D721Med (cell line): ENCODE measurements at regions not wholly inside any gene's neighbourhood (a gene's known extent, or its start where the extent isn't known, plus 50 kb on each side); places are given as distances from the start of the nearest gene placed in this dataset.

Experiments
- DNase-seq: peaks from one replicate; pipeline ENCODE4 v3.0.0; 2011; ENCODE audit warnings: low spot score; ENCODE audit not compliant: insufficient read length
- FAIRE-seq: peaks from 2 replicates; lab custom pipeline; 2011; peaks lifted over from hg19 to GRCh38; lab: Jason Lieb, UNC
- CTCF ChIP-seq: IDR thresholded peaks from 2 replicates; pipeline ENCODE4 v1.5.1; 2012; ENCODE audit warnings: mild to moderate bottlenecking, control low read depth; ENCODE audit not compliant: insufficient read depth; ENCODE audit errors: missing control alignments

- no peak for FAIRE-seq
- no peak for DNase-seq
Observed at GRCh38 chr1:193311226-193311948, 125.0 kb upstream of the B3GALT2 start.

GRCh38 chr1:193310564-193310963 is 124.2 kb upstream of the B3GALT2 start:
- FAIRE-seq (no peak), DNase-seq (no peak)
- no peak for TF ChIP-seq CTCF

More at GRCh38 chr1:193311226-193311948, 125.0 kb upstream of the B3GALT2 start:
- TF ChIP-seq CTCF = no peak

- no peak for FAIRE-seq
- TF ChIP-seq CTCF = no peak
- DNase-seq = no peak
Observed at GRCh38 chr1:193309936-193310475, 123.6 kb upstream of the B3GALT2 start.

GRCh38 chr1:193308438-193308837 is 122.0 kb upstream of the B3GALT2 start:
- DNase-seq = no peak
- no peak for FAIRE-seq
- no peak for TF ChIP-seq CTCF

GRCh38 chr1:193306430-193306829 is 120.0 kb upstream of the B3GALT2 start:
- FAIRE-seq = no peak
- no peak for TF ChIP-seq CTCF
- no peak for DNase-seq
